ENCODE measurements at regions not wholly inside any gene's neighbourhood (a gene's known extent, or its start where the extent isn't known, plus 50 kb on each side); places are given as distances from the start of the nearest gene placed in this dataset.
"Not testable (repeated sequence)": the region's sequence is repeated elsewhere in the genome, so short reads cannot be mapped to it uniquely, and the experiment has no call there.

DNA sequence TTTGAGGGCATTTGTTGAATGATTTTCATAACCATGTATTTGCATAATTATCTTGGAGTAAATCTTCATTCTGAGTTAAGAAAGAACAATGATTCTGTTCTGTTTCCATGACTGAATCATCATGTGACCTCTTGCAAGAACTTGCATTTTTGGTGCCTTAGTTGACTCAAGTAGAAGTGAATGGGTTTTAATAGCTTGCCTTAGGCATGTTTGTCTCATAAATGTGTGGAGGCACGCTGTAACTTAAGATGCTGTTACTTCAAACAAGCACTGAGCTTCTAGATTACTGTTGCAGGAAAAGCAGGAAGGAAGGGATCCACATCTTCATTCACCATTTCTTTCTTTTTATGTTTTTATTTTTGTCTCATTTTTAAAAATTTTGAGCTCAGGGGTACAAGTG is 875.8 kb downstream of the PRIM2 start:
- DNase-seq (ENCODE audit: extremely low spot score, unreplicated experiment); H3K27ac Mint-ChIP-seq; H3K4me3 Mint-ChIP-seq; H3K4me1 Mint-ChIP-seq (ENCODE audit: unreplicated experiment); H3K9me3 Mint-ChIP-seq; H3K36me3 Mint-ChIP-seq; H3K27me3 Mint-ChIP-seq: not testable (repeated sequence)

DNA sequence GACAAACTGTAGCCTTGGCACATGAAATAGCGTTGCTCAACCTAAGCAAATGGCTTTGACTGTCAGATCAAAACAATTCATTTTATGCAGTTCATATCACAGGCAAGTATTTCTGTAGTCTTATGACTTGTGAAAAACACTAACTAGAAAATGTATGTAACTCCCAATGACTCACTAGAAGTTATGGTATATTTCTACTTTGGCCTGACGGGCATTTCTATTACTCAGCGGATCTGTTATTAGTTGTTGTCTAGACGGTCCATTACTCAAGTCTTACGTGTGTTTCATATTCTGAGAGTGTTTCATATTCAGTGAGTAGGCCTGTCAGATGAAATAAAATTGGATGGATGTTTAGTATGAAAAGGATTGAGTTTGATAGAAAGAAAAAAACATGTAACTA is 880.9 kb downstream of the PRIM2 start:
- no peak overlapping the region for H3K4me3 Mint-ChIP-seq
- TF ChIP-seq, protein P1, sequence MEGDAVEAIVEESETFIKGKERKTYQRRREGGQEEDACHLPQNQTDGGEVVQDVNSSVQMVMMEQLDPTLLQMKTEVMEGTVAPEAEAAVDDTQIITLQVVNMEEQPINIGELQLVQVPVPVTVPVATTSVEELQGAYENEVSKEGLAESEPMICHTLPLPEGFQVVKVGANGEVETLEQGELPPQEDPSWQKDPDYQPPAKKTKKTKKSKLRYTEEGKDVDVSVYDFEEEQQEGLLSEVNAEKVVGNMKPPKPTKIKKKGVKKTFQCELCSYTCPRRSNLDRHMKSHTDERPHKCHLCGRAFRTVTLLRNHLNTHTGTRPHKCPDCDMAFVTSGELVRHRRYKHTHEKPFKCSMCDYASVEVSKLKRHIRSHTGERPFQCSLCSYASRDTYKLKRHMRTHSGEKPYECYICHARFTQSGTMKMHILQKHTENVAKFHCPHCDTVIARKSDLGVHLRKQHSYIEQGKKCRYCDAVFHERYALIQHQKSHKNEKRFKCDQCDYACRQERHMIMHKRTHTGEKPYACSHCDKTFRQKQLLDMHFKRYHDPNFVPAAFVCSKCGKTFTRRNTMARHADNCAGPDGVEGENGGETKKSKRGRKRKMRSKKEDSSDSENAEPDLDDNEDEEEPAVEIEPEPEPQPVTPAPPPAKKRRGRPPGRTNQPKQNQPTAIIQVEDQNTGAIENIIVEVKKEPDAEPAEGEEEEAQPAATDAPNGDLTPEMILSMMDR (conservative IDR thresholded peaks at IDR 0.05): no peak
- H3K36me3 Mint-ChIP-seq: no peaks in the 10 kb centered on the region
- no peaks in the 10 kb centered on the region for H3K27me3 Mint-ChIP-seq
- H3K4me1 Mint-ChIP-seq (ENCODE audit: unreplicated experiment): no peaks in the 10 kb centered on the region
- DNase-seq (ENCODE audit: extremely low spot score, unreplicated experiment): no peak
- no peaks in the 10 kb centered on the region for H3K9me3 Mint-ChIP-seq
- no peak overlapping the region for H3K27ac Mint-ChIP-seq

DNA sequence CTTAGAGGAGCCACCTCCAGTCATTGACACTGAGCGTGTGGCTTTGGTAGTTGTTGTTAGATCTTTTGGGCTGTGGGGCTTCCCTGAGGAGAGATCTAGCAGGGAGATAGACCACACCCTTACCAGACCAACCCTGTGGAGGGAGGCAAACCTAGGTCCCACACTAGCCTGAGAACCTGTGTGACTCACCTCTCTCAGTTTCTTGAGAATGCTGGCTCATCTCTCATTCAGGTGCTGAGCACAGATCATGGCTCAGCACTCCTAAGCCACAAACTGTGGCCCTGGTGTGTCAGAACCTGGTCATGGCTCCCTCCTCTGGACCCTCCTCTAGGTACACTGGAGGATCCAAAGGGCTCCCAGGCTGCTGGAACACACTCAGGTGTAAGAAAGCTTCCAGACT is 919.7 kb downstream of the PRIM2 start:
- not testable (repeated sequence) for H3K27ac Mint-ChIP-seq; H3K4me3 Mint-ChIP-seq; H3K4me1 Mint-ChIP-seq (ENCODE audit: unreplicated experiment); H3K36me3 Mint-ChIP-seq; DNase-seq (ENCODE audit: extremely low spot score, unreplicated experiment); H3K27me3 Mint-ChIP-seq
- H3K9me3 Mint-ChIP-seq: peaks cover 13% of the 10 kb centered on the region

DNA sequence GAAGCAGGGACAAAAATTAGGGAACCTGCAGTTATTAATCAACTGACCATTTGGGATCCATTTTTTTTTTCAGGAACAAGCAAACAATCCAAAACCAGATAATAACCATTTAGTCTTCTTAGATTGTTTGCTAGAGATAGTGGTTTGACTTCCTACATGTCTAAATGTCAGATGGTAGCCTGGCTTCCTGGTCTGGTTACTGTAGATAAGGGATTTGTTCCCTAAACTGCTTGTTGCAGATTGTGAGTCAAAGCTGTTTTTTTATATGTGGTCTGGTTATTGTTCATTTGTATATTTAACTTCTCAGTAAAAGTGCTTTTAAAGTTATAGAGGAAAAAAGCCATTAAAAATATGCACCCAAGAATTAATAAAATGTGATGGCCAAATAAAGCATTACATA is 921.0 kb downstream of the PRIM2 start:
- peaks cover 13% of the 10 kb centered on the region for H3K9me3 Mint-ChIP-seq
- H3K36me3 Mint-ChIP-seq; DNase-seq (ENCODE audit: extremely low spot score, unreplicated experiment); H3K27me3 Mint-ChIP-seq; H3K4me1 Mint-ChIP-seq (ENCODE audit: unreplicated experiment); H3K4me3 Mint-ChIP-seq; H3K27ac Mint-ChIP-seq: not testable (repeated sequence)

DNA sequence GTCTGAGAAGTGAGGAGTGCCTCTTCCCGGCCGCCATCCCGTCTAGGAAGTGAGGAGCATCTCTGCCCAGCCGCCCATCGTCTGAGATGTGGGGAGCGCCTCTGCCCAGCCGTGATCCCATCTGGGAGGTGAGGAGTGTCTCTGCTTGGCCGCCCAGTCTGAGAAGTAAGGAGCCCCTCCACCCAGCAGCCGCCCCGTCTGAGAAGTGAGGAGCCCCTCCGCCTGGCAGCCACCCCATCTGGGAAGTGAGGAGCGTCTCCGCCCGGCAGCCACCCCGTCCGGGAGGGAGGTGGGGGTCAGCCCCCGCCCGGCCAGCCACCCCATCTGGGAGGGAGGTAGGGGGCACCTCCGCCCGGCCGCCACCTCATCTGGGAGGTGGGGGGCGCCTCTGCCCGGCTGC is 940.2 kb downstream of the PRIM2 start:
- H3K9me3 Mint-ChIP-seq; H3K4me1 Mint-ChIP-seq (ENCODE audit: unreplicated experiment); H3K27ac Mint-ChIP-seq: not testable (repeated sequence)

DNA sequence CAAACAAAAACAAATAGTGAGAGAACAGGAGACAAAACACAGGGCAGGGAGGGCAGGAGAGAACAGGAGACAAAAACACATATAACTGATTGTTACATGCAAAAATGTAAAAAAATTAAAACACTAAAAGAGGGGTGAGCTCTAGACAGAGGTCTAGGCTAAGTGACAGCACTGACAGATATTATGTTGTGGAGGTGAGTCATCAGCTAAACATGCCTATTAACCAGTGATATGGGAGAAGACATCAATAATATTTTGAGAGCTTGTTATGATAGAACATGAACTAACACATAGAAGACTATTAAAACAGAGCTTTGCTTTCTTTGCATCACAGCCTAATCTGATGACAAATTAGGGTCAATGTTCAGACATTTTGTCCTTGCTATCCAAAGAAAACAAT is 972.7 kb downstream of the PRIM2 start:
- Mint-ChIP-seq H3K36me3 (no peaks in the 10 kb centered on the region), H3K27ac (no peak overlapping the region), H3K4me3 (no peak overlapping the region), H3K27me3 (no peaks in the 10 kb centered on the region), H3K9me3 (no peaks in the 10 kb centered on the region), H3K4me1 (ENCODE audit: unreplicated experiment) (no peaks in the 10 kb centered on the region)
- DNase-seq (ENCODE audit: extremely low spot score, unreplicated experiment): no peak
- TF ChIP-seq, protein P1 (conservative IDR thresholded peaks at IDR 0.05): no peak

More for the DNA sequence above, 940.2 kb downstream of the PRIM2 start:
- H3K36me3 Mint-ChIP-seq; H3K27me3 Mint-ChIP-seq; DNase-seq (ENCODE audit: extremely low spot score, unreplicated experiment); H3K4me3 Mint-ChIP-seq: not testable (repeated sequence)

DNA sequence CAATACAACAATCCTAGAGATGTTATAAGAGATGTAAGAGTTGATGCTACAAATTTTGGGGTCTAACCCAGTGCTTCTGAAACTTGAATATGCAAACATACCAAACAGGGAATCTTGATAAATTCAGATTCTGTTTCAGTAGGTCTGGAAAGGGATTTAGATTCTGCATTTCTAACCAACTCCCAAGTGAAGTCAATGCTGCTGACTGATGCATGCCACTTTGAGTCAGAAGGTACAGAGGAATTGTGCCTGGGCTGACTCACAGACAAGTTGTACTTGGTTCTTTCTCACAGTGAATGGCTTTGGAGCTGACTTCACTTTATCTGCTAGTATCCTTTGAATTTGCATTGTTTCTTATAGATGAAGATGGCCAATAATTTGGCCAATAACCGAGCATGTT is 973.9 kb downstream of the PRIM2 start:
- not testable (repeated sequence) for H3K4me3 Mint-ChIP-seq; H3K9me3 Mint-ChIP-seq; H3K27me3 Mint-ChIP-seq; DNase-seq (ENCODE audit: extremely low spot score, unreplicated experiment); H3K36me3 Mint-ChIP-seq; H3K4me1 Mint-ChIP-seq (ENCODE audit: unreplicated experiment); H3K27ac Mint-ChIP-seq

DNA sequence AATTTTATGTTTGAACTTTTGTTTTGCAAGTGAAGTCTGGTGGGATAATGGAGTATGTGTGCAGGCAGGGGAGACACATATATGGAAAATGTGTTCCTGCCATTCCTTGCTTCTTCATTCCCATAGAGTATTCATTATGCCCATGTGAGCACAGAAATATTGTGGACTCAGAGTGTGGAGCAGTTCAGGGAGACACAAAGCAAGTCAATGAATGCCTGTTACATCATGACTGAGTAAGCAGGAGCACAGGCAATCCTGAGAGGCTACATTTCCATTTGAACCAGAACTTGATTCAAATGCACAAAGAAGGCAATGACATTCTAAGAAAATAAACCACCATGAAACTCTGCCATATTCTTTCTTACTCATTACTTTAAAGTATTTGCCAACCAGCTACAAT is 990.5 kb downstream of the PRIM2 start:
- not testable (repeated sequence) for H3K27me3 Mint-ChIP-seq; DNase-seq (ENCODE audit: extremely low spot score, unreplicated experiment); H3K27ac Mint-ChIP-seq; H3K36me3 Mint-ChIP-seq; H3K4me1 Mint-ChIP-seq (ENCODE audit: unreplicated experiment); H3K9me3 Mint-ChIP-seq; H3K4me3 Mint-ChIP-seq

DNA sequence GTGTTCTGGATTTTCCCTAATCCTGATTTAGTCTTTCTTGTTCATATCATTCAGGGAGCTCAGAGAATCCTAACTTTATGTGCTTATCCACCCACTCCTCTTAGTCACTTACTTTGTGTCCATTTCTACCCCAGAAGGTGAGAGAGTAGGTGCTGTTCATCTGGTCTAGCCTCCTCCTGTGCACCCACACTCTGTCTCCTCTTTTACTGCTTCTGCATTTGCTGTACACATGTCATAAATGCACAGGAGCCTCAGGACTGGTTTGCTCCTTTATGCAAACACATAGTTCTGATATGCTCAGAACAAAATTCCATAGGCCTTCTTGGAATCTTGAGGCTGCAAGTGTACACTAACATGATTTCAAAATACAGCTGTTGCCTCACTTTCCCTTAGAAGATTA is 1014.7 kb downstream of the PRIM2 start:
- DNase-seq (ENCODE audit: extremely low spot score, unreplicated experiment); H3K36me3 Mint-ChIP-seq; H3K4me1 Mint-ChIP-seq (ENCODE audit: unreplicated experiment); H3K27ac Mint-ChIP-seq; H3K27me3 Mint-ChIP-seq; H3K4me3 Mint-ChIP-seq; H3K9me3 Mint-ChIP-seq: not testable (repeated sequence)

DNA sequence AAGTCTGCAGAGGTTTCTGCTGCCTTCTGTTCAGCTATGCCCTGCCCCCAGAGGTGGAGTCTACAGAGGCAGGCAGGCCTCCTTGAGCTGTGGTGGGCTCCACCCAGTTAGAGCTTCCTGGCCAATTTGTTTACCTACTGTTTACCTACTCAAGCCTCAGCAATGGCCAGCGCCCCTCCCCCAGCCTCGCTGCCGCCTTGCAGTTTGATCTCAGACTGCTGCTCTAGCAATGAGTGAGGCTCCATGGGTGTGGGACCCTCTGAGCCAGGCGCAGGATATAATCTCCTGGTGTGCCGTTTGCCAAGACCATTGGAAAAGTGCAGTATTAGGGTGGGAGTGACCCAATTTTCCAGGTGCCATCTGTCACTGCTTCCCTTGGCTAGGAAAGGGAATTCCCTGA is 1024.9 kb downstream of the PRIM2 start:
- H3K27me3 Mint-ChIP-seq; H3K4me1 Mint-ChIP-seq (ENCODE audit: unreplicated experiment); H3K36me3 Mint-ChIP-seq; H3K27ac Mint-ChIP-seq; H3K9me3 Mint-ChIP-seq; H3K4me3 Mint-ChIP-seq; DNase-seq (ENCODE audit: extremely low spot score, unreplicated experiment): not testable (repeated sequence)

DNA sequence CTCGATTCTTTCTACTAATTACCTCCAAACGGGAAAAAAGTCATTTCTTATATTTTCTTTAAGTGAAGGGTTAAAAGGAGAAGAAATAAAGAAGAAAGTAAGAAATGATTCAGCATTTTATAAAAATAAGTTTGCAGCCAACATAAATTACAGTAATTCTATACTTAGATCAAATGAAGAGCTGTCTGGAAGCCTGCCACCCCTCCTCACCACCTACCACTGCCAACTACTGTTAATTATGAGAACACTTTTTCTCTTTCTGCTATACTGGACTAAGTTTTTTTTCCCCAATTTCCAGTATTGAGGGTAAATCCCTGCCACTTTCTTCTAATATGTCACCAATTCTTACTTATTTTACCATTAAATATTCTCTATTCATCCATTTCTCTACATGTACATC is 1030.1 kb downstream of the PRIM2 start:
- not testable (repeated sequence) for H3K4me1 Mint-ChIP-seq (ENCODE audit: unreplicated experiment); H3K4me3 Mint-ChIP-seq; H3K27me3 Mint-ChIP-seq; H3K9me3 Mint-ChIP-seq; H3K27ac Mint-ChIP-seq; H3K36me3 Mint-ChIP-seq; DNase-seq (ENCODE audit: extremely low spot score, unreplicated experiment)

DNA sequence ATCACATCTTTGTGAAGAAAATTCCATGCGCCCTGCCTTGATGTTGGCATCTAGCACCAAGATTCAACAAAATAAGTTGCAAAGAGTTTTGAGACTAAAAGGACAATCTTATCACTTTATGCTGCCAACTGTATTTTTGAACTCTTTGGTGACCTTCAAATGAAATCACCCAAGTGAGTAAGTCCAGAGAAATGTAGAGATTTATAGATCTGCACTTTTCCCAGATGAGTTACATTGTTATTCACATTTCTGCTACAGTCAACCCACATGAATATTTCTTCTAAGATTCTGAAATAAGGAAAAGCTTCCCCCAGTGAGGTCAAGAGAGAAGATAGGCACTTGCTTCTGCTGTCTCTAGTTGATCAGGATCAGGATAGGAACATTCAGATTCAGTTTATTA is 1034.2 kb downstream of the PRIM2 start:
- H3K27ac Mint-ChIP-seq; H3K9me3 Mint-ChIP-seq; H3K4me1 Mint-ChIP-seq (ENCODE audit: unreplicated experiment); DNase-seq (ENCODE audit: extremely low spot score, unreplicated experiment); H3K36me3 Mint-ChIP-seq; H3K27me3 Mint-ChIP-seq; H3K4me3 Mint-ChIP-seq: not testable (repeated sequence)

DNA sequence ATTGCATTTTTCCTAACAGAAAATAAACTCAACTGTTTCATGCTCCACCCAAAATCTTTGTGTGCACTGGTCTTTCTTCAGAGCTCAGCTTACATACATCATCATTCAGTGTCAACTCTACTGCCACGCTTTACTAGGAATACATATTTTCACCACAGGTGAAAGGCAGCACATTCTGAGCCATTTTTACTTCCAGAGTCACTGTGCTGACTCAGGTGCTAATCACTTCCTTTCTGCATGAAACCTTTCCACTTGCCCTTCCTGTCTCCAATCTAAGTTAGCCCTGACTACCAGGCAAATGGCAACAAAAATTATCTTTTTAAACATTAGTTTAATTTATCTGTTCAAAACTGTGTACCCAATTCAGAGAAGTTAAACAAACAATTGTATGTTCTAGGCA is 1041.0 kb downstream of the PRIM2 start:
- H3K36me3 Mint-ChIP-seq; H3K27me3 Mint-ChIP-seq; H3K27ac Mint-ChIP-seq; H3K9me3 Mint-ChIP-seq; DNase-seq (ENCODE audit: extremely low spot score, unreplicated experiment); H3K4me3 Mint-ChIP-seq; H3K4me1 Mint-ChIP-seq (ENCODE audit: unreplicated experiment): not testable (repeated sequence)
